ENCODE measurements at regions not wholly inside any gene's neighbourhood (a gene's known extent, or its start where the extent isn't known, plus 50 kb on each side); places are given as distances from the start of the nearest gene placed in this dataset.
"Not testable (repeated sequence)": the region's sequence is repeated elsewhere in the genome, so short reads cannot be mapped to it uniquely, and the experiment has no call there.

DNA sequence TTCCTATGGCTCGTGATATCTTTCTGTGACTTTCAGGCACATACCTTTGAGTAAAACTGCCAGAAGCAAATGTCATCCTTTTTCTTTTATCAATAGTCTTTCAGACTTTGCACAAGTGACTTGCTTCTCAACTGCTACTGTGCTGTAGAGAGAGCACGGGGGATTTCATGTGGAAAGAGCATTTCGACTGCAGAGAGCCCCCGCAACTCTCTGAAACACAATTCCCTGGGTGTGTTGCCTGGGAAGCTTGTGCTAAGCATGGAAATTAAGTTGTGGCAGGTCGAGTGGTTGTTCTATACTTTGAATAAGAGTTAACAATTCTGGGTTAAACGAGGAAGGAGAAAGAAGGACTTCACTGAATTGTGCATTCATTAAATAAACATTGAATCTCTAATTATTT, 659.1 kb downstream of the TDRD15 start:
- DNase-seq (ENCODE audit: low spot score): no peak

DNA sequence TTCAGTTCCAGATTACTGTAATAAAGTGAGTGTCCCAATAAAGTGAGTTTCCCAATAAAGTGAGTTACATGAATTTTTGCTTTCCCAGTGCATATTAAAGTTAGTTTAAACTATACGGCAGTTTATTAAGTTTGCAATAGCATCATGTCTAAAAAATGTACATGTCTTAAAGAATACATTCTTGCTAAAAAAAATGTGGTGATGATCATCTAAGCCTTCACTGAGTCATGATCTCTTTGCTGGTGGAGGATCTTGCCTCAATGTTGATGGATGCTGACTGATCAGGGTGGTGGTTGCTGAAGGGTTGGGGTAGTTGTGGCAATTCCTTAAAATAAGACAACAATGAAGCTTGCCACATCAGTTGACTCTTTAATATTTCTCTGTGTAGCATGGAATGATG, 664.2 kb downstream of the TDRD15 start:
- no peak for DNase-seq (ENCODE audit: low spot score)

DNA sequence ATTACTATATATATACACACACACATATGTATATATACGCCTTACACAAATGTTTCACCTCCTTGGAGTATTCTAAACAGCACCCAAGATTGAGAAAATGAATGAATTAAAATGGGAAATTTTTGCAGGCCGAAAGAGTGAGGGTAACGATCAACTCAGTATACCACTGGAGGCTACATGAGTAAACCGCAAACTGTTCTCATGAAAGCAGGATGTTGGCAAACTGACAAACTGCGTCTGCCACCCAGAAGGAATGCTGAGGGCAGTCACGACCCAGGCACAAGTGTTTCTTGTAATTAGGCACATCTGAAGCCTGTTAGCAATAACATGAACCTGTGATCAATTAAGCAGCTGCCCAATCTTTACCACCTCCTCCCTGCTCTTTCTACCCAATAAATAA, 666.5 kb downstream of the TDRD15 start:
- DNase-seq (ENCODE audit: low spot score): not testable (repeated sequence)

DNA sequence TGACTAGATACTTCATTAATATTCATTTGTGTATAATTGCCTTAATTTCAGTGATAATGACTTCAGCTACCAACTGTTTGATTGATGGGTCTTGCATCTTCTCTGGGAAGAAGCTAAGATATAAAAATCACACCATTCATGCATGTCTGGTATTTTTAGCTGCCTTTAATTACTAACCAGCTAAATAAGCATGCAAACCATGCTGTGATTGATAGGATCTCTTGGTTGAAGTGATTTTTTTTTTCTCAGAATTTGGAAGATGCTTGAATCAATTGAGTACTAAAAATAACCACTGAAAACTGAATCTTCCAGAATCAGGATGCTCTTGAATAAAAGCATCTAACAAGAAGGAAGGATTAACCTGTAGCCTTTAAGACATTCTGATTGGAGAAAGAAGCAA, 668.8 kb downstream of the TDRD15 start:
- no peak for DNase-seq (ENCODE audit: low spot score)

DNA sequence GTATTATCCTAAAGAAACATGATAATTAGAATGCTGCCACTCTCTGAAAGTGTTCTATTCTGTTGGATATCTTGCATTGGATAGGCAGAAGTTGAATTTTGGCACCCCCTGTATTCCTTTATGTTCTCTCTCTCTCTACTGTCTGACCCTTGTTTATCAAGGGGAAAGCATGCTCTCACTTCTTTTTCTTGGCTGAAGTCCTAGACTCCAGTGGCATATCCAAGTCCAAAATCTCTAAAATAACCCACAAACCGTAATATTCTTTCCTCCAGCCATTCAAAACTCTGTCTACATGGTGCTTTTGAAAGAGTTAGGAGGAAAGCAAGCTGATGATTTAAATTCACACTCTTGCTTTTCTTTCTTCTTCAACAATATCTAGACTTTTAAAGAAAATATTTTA, 669.7 kb downstream of the TDRD15 start:
- no peak for DNase-seq (ENCODE audit: low spot score)

DNA sequence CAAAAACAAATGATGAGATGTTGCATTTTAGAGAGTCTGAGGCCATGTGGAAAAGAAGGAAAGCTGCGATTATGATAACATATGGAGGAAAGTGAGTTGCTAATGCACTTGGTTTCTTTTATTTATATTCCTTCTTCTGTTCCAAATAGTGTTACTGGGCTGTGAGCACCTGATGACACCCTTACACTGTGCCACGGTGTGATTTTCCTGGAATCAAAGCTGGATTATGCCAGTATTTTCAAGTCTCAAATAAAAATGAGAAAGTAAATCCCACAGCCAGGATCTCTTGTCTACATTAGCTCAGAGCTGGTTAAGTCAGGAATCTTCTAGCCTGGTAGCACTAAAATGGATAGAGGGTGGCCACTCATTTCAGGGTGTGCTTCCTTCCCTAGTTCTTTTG, 670.8 kb downstream of the TDRD15 start:
- DNase-seq (ENCODE audit: low spot score): no peak

DNA sequence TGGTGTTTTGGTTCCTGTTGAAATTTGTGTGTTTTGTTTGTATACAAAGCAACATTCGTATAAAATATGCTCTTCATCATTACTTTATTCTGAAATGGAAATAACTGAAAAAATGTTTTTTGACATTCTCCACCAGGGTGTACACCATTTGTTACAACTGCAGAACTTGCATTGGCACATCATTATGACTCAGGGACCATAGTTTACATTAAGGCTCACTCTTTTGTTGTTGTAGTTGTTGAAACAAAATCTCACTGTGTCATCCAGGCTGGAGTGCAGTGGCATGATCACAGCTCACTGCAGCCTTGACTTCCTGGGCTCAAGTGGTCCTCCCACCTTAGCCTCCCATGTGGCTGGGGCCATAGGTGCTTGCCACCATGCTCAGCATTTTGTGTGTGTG, 676.6 kb downstream of the TDRD15 start:
- no peak for DNase-seq (ENCODE audit: low spot score)

DNA sequence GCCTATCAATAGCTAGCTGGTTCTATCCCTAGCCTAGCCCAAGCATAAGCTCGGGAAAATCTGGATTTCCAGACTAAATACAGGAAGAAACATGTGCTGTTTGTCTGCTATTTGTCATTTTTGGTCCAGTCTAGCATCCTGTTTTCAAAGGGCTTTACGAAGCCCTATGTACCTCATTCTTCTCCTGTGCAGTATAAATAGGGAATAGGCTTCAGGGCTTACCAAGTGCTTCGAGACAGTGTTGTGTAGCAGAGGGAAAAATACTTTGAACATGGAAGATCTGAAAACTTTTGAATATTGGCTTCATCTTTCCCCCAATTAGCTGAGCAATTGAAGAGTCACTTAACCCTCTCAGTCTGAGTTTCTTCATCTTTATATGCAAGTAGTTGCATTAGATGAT, 679.8 kb downstream of the TDRD15 start:
- no peak for DNase-seq (ENCODE audit: low spot score)

DNA sequence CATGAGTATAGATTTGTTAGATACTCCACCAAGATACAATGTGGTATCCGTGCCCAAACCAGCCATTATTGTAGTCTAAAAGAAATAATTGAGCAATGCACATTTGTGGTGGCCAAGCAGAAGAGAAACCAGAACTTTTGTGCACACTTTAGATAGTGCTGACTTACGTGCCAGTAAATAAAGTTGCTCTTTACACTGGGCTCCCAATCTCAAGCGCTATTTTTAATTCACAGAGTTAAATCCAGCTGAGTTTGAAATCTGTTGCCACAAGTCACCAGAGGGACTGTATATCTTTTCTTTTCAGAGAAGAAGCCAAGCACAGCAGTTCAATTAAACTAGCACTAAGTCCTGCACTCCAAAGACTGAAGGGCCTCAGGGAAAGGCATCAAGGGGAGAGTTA, 680.4 kb downstream of the TDRD15 start:
- DNase-seq (ENCODE audit: low spot score): no peak

DNA sequence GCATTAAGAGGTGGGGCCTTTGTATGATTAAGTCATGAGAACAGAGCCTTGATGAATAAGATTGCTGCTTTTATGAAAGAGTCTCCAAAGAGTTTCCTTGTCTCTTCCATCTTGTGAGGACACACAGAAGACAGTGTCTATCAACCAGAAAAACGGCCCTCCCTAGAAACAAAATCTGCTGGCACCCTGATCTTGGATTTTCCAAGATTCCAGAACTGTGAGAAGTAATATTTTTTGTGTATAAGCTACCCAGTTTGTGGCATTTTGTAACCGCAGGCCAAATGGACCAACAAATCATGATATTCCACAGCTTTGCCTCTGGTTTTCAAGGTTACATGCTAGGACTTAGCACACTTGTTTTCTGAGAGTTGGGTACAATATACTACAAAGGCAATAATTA, 687.8 kb downstream of the TDRD15 start:
- no peak for DNase-seq (ENCODE audit: low spot score)

DNA sequence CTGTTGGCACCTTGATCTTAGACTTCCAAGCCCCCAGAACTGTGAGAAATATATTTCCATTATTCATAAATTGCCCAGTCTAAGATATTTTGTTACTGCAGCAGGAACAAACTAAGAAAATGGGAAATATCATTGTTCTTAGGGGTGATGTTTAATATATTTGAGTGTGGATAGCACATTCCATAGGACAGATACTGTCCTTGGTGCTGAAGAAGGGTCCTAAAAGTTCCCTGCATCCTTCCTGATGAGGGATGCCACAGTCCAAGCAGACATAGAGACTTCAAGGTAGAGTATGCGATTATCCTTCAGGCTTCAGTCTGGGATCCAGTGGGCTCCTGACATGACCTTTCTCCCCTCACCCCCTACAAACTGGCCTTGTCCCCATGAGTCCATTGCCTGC, 689.0 kb downstream of the TDRD15 start:
- DNase-seq (ENCODE audit: low spot score): no peak

DNA sequence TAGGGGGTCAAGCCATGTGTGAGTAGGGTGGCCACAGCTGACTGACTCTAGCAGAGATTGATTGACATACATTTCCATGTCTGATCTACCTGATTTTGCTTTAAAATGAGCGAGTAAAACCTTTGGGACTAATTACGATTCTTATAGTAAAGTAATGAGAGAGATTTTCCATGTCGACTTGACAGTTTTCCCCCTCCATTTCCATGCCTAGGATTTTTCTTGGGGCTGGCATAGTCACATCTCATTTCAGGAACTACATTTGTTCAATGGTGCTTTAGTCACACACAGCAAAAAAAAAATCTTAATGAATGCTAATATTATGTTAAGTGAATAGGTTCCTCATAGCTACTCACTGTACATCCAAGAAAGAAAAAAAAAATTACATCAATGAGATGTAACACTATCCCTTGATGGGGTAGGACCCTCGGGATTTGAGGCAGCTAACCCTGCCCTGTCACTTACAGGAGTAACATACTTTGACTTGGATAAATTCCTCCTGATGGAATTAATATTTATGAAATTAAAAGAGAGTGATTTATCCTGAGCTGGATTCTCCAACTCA, 690.9 kb downstream of the TDRD15 start:
- no peak for DNase-seq (ENCODE audit: low spot score)

DNA sequence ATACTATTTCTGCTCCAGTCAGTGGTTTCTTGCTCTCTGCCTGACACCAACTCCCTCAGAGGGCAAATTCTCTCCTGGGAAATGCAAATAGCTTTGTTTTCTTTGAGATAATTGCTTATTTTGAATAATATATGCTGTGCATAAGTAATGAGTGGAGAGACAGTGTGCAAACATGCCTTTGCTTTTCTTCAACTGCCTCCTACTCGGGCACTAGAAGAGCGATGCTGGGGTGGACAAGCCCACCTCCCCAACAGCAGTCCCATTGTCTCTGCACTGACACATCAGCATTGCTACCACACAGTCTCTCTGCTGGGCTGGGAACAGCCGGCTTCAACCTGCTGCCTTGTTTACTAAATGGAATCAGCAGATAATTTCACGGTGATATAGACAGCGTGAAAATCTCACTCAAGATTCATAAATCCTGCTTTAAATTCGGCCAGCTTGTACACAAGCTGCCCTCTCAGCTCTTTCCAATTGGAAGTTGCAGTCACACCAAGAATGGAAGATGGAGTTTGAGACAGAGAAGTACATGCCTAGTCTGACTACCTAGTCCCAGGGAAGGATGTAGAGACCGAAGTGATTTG, 694.5 kb downstream of the TDRD15 start:
- peak; percentile 7 for DNase-seq (ENCODE audit: low spot score)

DNA sequence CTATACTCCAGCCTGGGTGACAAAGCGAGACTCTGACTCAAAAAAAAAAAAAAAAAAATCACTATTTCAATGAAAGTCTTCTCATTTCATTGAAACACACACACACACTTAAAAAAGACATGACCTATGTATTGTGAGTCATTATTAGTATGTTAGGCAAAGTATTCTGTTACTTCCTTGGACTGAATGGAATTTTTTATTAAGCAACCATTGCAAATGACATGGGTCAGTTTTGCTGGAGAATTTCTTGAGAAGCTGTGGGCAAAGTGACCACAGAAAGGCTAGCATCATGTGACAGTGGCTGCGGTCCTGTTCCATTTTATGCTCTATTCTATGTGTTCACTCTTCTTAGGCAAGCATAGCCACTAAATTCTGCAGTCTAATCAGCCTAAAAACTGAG, 695.7 kb downstream of the TDRD15 start:
- DNase-seq (ENCODE audit: low spot score): no peak

DNA sequence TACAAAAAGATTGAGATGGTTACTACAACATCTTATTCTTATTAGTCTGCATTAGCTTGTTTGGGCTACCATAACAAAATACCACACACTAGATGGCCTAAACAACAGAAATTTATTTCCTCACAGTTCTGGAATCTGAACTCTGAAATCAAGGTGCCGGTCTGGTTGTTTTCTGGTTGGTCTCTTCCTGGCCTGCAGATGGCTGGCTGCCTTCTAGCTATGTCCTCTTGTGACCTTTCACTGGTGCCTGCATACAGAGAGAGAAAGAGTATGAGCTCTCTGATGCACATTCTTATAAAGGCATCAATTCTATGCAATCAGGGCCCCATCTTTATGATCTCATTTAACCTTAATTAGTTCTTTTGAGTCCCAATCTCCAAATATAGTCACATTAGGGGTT, 696.5 kb downstream of the TDRD15 start:
- no peak for DNase-seq (ENCODE audit: low spot score)

DNA sequence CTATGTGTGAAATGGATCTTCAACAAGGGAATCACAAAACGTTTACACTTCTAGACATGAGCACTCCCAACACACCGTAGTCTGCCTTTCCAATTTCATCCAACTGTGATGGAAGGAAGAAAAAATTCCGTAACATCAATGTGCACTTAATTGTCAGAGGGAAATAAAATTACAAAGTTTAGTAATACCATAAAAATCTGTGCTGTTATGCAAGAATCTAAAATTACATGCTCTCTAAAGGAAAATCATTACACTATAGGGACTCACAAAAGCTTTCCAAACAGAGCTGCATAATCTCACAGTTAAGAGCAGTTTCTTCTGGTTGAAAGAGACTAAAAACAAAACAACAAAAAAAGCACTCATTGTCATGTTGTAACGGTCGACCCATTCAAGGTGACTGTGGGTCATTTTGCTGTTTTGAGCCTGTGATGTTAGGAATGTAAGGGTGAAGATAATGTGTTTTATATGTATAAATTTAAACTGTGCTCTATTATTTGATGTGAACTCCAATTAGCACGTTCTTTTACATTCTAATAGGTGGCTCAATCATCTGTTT, 698.0 kb downstream of the TDRD15 start:
- DNase-seq (ENCODE audit: low spot score): no peak

DNA sequence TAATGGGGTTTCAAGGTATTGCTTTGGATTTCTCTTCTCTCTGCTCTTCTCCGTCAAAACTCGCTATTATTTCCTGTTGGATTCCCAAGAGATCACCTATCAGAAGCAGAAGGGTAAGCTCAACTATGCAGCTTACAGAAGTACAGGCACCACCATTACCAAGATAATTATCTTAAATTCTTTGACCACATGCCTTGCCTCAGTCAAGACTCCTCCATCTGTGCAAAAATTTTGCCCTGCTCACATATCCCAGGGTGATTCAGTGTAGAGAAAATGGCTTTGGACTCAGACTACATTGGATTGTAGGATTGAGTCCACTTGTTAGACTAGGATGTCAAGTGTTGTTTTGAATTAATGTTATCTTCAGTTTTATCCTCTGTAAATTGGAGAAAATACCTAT, 698.7 kb downstream of the TDRD15 start:
- DNase-seq (ENCODE audit: low spot score): no peak

DNA sequence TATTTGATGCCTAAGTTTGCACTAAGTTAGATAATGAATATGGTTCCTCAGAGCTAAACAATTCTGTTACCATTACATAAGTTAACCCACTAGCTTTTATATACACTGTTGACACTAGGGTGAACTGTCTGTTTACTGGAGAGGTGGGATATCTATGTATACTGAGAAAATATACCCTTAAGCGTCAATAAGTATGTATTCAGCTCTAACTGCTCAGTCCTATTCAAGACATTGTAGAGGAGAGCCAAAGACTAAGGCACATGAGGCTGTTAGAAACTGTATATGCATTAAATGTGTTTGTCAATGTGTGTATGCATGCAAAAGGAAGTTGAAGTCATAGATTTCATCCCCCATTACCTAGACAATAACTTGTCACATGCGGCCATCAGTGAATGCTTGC, 710.0 kb downstream of the TDRD15 start:
- DNase-seq (ENCODE audit: low spot score): no peak

DNA sequence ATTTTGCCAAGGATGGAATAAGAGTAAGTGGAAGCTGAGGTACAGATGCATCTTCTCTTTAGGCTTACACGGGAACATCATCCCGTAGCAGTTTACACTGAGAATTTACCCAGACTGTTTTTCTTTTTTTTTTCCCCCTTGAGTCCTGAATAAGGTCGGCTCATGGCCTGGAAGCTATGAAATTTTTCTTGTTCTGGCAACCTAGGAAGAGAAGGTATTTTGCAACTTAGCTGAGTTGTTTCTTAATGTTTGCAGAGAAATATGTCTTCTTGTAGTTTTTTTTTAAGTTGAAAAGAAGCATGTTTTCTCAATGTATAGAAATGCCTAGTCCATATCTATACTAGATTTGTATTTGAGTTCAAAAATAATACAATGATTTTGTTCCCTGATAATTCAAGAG, 712.5 kb downstream of the TDRD15 start:
- no peak for DNase-seq (ENCODE audit: low spot score)

DNA sequence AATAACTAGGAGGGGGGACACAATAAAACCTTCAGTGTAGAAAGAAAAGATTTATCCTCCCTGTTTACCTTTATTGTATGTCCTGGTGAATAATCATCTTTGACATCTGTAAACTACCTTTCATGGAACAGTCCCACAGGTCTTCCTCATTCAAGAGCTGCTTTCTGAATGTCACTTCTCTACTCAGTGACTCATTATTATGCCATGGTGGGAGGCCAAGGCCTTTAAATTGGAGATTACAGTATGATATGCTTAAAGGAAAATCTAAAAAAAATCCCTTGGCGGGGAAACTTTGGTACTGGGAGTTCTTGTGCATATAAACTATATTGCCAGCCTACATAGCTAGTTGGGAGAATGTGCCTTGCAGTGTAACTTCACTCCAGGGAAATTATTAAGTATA, 713.0 kb downstream of the TDRD15 start:
- no peak for DNase-seq (ENCODE audit: low spot score)

DNA sequence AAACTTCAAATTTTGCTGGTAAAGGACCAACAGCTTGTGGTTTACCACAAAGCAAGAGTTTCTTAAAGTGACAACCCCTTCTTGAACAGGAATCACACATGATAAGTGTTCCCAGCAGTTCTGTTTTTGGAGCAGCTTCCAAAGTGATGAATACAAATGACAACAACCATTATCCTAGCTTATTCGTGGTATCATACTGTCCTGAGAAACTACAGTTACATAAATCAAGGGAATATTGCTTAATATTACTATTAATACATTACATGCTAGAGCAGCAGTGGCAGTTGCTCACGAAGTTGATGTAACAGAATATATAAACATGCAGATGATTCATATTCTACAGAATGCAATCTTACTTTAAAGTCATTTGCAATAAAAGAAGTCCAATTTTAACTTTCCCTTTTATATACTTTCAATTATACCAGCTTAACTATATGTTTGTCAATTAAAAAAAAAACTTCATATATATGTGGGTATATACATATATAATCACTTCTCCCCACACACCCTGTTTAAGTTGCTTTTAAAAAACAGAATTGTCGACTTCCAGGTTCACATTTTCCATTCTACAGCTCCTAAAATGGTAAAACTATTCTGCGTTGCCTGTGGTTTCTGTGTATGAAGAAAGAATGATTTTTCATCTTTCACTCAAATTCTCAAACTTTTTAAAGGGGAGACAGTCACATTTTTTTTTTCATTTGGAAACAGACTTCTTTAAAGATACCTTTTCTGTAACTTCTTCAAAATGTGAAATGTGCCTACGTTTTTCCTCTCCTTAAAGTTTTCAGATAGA, 713.6 kb downstream of the TDRD15 start:
- DNase-seq (ENCODE audit: low spot score): no peak

DNA sequence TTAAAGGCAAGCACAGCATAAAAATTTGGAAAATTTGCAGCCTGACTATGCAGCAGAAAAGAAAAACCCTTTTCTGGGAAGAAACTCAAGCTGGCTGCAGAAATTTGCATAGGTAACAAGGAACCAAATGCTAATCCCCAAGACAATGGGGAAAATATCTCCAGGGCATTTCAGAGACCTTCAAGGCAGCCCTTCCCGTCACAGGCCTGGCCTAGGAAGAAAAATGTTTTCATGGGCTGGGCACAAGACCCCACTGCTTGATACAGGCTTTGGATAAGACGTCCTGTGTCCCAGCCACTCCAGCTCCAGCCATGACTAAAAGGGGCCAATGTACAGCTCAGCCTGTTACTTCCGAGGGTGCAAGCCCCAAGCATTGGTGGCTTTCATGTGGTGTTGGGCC, 717.6 kb downstream of the TDRD15 start:
- DNase-seq (ENCODE audit: low spot score): no peak

DNA sequence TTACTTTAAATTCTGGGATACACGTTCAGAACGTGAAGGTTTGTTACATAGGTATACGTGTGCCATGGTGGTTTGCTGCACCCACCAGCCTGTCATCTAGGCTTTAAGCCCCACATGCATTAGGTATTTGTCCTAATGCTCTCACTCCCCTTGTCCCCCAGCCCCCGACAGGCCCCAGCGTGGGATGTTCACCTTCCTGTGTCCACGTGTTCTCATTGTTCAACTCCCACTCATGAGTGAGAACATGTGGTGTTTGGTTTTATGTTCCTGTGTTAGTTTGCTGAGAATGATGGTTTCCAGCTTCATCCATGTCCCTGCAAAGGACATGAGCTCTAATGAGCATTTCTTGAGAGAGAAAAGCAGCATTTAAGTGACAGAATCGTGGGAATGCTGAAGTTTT, 726.6 kb downstream of the TDRD15 start:
- not testable (repeated sequence) for DNase-seq (ENCODE audit: low spot score)
